ENCODE measurements at regions not wholly inside any gene's neighbourhood (a gene's known extent, or its start where the extent isn't known, plus 50 kb on each side); places are given as distances from the start of the nearest gene placed in this dataset.
A peak's percentile ranks its signal among the peaks of the same experiment; 100 is the strongest.

DNA sequence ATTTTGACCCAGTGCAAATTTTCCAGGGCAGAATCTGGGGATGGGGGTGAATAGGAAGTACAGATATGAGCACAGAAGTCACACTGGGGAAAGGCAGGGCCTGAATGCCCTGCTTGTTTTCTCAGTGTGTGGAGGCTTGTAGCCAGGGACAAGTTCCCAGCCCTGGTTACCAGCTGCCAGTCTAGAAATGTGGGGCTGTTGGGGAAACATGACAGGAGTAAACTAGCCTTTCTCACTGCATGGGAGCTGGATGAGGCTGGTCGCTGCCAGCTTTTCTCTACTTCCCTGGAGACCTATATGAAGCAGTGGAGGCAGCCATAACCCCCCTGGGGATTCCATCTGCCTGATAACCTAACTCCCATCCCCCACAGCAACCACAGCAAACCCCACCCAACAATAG lies 2267.7 kb downstream of the PCDH9 start (continued):
- no peak for TF ChIP-seq ZNF114 (CRISPR knock-in tag; IDR thresholded peaks at IDR 0.05)
- TF ChIP-seq STAT1 (IDR thresholded peaks at IDR 0.05; ENCODE audit: unreplicated experiment): no peak
- no peak for TF ChIP-seq POLR2AphosphoS5 (IDR thresholded peaks at IDR 0.05; ENCODE audit: low read depth)
- TF ChIP-seq, protein P1, sequence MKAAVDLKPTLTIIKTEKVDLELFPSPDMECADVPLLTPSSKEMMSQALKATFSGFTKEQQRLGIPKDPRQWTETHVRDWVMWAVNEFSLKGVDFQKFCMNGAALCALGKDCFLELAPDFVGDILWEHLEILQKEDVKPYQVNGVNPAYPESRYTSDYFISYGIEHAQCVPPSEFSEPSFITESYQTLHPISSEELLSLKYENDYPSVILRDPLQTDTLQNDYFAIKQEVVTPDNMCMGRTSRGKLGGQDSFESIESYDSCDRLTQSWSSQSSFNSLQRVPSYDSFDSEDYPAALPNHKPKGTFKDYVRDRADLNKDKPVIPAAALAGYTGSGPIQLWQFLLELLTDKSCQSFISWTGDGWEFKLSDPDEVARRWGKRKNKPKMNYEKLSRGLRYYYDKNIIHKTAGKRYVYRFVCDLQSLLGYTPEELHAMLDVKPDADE (IDR thresholded peaks at IDR 0.05): no peak

DNA sequence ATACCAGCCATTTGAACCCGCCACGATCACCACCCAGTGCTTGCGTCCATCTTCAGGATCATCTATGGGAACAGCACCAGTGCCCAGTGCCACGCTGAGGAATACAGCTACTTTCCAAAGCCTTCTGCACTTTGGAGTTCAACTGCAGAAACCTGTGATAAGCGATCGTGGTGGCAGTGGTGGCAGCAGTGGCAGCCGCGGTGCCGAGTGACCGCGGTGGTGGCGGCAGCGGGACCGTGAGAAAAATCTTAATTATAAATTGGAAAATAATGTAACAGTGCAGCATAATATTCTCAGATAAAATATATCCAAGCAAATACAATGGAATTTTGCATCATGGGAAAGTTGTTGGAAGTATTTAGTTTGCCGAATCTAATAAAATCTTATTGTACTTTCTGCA lies 2270.9 kb downstream of the PCDH9 start:
- no peaks in the 10 kb centered on the region for H3K36me3 ChIP-seq (ENCODE audit: insufficient read depth)
- no peaks in the 10 kb centered on the region for H3K36me3 Mint-ChIP-seq (ENCODE audit: low read depth)
- H3K4me1 Mint-ChIP-seq: no peaks in the 10 kb centered on the region
- no peaks in the 10 kb centered on the region for H3F3A ChIP-seq (replicated peaks; ENCODE audit: low read depth)
- ATAC-seq (no peak), DNase-seq (ENCODE audit: low spot score) (no peak)
- no peaks in the 10 kb centered on the region for H3K9me3 Mint-ChIP-seq
- no peak overlapping the region for H3K27ac ChIP-seq (ENCODE audit: low read depth)
- no peaks in the 10 kb centered on the region for H3K27me3 Mint-ChIP-seq (ENCODE audit: insufficient read depth, low read depth, poor library complexity)
- no peaks in the 10 kb centered on the region for H3K9me2 ChIP-seq (ENCODE audit: insufficient read depth)
- H4K20me1 ChIP-seq (replicated peaks; ENCODE audit: insufficient read depth): no peaks in the 10 kb centered on the region
- no peak overlapping the region for H3K27ac Mint-ChIP-seq
- 0 out of 2 replicates have a peak overlapping the region, but pooled peaks have one; percentile 16 for H2AFZ ChIP-seq
- H3K27me3 ChIP-seq (ENCODE audit: insufficient read depth): no peaks in the 10 kb centered on the region
- H3K4me3 ChIP-seq: no peak overlapping the region
- no peak overlapping the region for H3K4me3 Mint-ChIP-seq
- no peaks in the 10 kb centered on the region for H3K79me2 ChIP-seq (replicated peaks; ENCODE audit: insufficient read depth)
- no peaks in the 10 kb centered on the region for H3K4me1 ChIP-seq (ENCODE audit: insufficient read depth)
- H3K4me2 ChIP-seq: no peak overlapping the region
- TF ChIP-seq NANOG (IDR thresholded peaks at IDR 0.05; ENCODE audit: borderline replicate concordance) (no peak), STAT1 (IDR thresholded peaks at IDR 0.05; ENCODE audit: unreplicated experiment) (no peak), POLR2AphosphoS5 (IDR thresholded peaks at IDR 0.05; ENCODE audit: low read depth) (no peak), ZNF114 (CRISPR knock-in tag; IDR thresholded peaks at IDR 0.05) (no peak), CREB1 (CRISPR knock-in tag; IDR thresholded peaks at IDR 0.05; ENCODE audit: low read depth) (no peak), EZH2phosphoT487 (IDR thresholded peaks at IDR 0.05; ENCODE audit: unreplicated experiment) (no peak), JUNB (IDR thresholded peaks at IDR 0.05; ENCODE audit: unreplicated experiment) (no peak), EZH2 (IDR thresholded peaks at IDR 0.05; ENCODE audit: low read depth, unreplicated experiment) (no peak), ZNF331 (CRISPR knock-in tag; IDR thresholded peaks at IDR 0.05; ENCODE audit: low read depth) (no peak)
- TF ChIP-seq, protein P2, sequence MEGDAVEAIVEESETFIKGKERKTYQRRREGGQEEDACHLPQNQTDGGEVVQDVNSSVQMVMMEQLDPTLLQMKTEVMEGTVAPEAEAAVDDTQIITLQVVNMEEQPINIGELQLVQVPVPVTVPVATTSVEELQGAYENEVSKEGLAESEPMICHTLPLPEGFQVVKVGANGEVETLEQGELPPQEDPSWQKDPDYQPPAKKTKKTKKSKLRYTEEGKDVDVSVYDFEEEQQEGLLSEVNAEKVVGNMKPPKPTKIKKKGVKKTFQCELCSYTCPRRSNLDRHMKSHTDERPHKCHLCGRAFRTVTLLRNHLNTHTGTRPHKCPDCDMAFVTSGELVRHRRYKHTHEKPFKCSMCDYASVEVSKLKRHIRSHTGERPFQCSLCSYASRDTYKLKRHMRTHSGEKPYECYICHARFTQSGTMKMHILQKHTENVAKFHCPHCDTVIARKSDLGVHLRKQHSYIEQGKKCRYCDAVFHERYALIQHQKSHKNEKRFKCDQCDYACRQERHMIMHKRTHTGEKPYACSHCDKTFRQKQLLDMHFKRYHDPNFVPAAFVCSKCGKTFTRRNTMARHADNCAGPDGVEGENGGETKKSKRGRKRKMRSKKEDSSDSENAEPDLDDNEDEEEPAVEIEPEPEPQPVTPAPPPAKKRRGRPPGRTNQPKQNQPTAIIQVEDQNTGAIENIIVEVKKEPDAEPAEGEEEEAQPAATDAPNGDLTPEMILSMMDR (conservative IDR thresholded peaks at IDR 0.05; ENCODE audit: low read depth in 2 of 2): no peak
- TF ChIP-seq, protein P3, sequence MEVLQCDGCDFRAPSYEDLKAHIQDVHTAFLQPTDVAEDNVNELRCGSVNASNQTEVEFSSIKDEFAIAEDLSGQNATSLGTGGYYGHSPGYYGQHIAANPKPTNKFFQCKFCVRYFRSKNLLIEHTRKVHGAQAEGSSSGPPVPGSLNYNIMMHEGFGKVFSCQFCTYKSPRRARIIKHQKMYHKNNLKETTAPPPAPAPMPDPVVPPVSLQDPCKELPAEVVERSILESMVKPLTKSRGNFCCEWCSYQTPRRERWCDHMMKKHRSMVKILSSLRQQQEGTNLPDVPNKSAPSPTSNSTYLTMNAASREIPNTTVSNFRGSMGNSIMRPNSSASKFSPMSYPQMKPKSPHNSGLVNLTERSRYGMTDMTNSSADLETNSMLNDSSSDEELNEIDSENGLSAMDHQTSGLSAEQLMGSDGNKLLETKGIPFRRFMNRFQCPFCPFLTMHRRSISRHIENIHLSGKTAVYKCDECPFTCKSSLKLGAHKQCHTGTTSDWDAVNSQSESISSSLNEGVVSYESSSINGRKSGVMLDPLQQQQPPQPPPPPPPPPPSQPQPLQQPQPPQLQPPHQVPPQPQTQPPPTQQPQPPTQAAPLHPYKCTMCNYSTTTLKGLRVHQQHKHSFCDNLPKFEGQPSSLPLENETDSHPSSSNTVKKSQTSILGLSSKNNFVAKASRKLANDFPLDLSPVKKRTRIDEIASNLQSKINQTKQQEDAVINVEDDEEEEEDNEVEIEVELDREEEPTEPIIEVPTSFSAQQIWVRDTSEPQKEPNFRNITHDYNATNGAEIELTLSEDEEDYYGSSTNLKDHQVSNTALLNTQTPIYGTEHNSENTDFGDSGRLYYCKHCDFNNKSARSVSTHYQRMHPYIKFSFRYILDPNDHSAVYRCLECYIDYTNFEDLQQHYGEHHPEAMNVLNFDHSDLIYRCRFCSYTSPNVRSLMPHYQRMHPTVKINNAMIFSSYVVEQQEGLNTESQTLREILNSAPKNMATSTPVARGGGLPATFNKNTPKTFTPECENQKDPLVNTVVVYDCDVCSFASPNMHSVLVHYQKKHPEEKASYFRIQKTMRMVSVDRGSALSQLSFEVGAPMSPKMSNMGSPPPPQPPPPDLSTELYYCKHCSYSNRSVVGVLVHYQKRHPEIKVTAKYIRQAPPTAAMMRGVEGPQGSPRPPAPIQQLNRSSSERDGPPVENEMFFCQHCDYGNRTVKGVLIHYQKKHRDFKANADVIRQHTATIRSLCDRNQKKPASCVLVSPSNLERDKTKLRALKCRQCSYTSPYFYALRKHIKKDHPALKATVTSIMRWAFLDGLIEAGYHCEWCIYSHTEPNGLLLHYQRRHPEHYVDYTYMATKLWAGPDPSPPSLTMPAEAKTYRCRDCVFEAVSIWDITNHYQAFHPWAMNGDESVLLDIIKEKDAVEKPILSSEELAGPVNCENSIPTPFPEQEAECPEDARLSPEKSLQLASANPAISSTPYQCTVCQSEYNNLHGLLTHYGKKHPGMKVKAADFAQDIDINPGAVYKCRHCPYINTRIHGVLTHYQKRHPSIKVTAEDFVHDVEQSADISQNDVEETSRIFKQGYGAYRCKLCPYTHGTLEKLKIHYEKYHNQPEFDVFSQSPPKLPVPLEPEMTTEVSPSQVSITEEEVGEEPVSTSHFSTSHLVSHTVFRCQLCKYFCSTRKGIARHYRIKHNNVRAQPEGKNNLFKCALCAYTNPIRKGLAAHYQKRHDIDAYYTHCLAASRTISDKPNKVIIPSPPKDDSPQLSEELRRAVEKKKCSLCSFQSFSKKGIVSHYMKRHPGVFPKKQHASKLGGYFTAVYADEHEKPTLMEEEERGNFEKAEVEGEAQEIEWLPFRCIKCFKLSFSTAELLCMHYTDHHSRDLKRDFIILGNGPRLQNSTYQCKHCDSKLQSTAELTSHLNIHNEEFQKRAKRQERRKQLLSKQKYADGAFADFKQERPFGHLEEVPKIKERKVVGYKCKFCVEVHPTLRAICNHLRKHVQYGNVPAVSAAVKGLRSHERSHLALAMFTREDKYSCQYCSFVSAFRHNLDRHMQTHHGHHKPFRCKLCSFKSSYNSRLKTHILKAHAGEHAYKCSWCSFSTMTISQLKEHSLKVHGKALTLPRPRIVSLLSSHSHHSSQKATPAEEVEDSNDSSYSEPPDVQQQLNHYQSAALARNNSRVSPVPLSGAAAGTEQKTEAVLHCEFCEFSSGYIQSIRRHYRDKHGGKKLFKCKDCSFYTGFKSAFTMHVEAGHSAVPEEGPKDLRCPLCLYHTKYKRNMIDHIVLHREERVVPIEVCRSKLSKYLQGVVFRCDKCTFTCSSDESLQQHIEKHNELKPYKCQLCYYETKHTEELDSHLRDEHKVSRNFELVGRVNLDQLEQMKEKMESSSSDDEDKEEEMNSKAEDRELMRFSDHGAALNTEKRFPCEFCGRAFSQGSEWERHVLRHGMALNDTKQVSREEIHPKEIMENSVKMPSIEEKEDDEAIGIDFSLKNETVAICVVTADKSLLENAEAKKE (CRISPR knock-in tag; IDR thresholded peaks at IDR 0.05): no peak
- TF ChIP-seq, protein P4, sequence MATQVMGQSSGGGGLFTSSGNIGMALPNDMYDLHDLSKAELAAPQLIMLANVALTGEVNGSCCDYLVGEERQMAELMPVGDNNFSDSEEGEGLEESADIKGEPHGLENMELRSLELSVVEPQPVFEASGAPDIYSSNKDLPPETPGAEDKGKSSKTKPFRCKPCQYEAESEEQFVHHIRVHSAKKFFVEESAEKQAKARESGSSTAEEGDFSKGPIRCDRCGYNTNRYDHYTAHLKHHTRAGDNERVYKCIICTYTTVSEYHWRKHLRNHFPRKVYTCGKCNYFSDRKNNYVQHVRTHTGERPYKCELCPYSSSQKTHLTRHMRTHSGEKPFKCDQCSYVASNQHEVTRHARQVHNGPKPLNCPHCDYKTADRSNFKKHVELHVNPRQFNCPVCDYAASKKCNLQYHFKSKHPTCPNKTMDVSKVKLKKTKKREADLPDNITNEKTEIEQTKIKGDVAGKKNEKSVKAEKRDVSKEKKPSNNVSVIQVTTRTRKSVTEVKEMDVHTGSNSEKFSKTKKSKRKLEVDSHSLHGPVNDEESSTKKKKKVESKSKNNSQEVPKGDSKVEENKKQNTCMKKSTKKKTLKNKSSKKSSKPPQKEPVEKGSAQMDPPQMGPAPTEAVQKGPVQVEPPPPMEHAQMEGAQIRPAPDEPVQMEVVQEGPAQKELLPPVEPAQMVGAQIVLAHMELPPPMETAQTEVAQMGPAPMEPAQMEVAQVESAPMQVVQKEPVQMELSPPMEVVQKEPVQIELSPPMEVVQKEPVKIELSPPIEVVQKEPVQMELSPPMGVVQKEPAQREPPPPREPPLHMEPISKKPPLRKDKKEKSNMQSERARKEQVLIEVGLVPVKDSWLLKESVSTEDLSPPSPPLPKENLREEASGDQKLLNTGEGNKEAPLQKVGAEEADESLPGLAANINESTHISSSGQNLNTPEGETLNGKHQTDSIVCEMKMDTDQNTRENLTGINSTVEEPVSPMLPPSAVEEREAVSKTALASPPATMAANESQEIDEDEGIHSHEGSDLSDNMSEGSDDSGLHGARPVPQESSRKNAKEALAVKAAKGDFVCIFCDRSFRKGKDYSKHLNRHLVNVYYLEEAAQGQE (IDR thresholded peaks at IDR 0.05; ENCODE audit: unreplicated experiment): no peak

Measured in GM23338 (cell line).